ENCODE measurements at regions not wholly inside any gene's neighbourhood (a gene's known extent, or its start where the extent isn't known, plus 50 kb on each side); places are given as distances from the start of the nearest gene placed in this dataset.
"Not testable (repeated sequence)": the region's sequence is repeated elsewhere in the genome, so short reads cannot be mapped to it uniquely, and the experiment has no call there.

- DNase-seq: no peak
These were observed 294.2 kb downstream of the ZNF248 start for GRCh38 chr10:37563107-37563714.

- no peak for DNase-seq
These were observed 304.5 kb downstream of the ZNF248 start for GRCh38 chr10:37552881-37553280.

- no peak for DNase-seq
These were observed 308.4 kb downstream of the ZNF248 start for GRCh38 chr10:37549054-37549453.

DNA sequence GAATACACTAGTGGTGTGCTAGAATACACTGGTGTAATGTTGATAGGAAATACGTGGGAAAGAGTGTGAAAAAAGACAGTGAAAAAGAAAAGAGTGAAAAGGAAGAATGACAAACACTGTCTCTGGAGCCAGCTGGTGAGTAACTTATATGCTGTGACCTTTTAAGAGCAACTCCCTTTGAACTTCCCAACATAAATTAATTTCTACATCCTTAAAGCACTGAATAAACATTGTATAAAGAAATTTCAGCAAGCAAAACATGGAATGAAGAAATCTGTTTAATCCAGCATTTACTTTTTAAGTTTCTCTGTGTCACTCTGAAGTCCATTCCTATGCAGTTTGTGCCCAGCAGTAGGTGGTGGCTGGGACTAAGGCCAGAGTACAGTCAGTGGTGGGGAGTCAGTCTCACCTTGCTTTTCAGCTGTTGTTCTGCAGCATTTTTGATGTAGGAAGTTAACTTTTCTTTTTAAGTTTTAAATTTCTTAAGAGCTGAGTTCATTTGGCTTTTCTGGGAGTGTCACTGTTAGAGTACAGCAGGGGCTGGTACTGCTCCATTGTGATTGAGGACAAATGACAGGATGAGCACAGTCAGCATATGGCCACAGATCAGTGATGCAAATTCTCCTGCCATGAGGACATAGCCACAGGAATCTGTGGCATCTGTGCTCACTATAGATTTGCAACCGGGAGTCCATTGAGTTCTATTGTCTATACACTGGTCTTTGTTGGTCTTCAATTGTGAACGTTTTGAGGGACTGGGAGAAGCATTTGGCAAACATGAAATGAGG lies 321.8 kb downstream of the ZNF248 start:
- DNase-seq: no peak

DNA sequence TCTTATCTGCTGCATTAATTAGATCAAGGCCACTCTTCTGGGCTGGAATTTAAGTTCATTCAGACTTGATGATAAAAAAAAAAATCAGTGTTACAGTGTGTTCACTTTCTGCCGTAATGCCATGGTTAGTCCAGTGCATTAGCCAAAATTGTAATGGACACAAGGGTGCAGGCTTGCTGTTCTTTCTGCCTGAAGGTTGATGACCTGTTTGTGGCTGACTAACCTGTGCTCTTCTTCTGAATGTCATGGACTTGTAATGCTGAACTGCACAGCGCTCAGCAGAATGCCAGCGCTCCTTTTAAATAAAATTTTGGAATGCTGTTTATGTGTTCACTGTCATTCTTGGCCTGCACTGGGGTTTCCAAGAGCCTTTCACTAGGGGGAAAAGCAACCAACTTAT lies 323.2 kb downstream of the ZNF248 start:
- DNase-seq: no peak

- DNase-seq: not testable (repeated sequence)
These were observed 332.0 kb downstream of the ZNF248 start for GRCh38 chr10:37525410-37525809.

- no peak for DNase-seq
These were observed 336.9 kb downstream of the ZNF248 start for GRCh38 chr10:37520488-37520887.

- not testable (repeated sequence) for DNase-seq
These were observed 346.9 kb downstream of the ZNF248 start for GRCh38 chr10:37510520-37510919.

GRCh38 chr10:37496061-37496460 lies 361.3 kb downstream of the ZNF248 start:
- no peak for DNase-seq

- DNase-seq: no peak
These were observed 362.0 kb downstream of the ZNF248 start for GRCh38 chr10:37495415-37495814.

- DNase-seq: not testable (repeated sequence)
These were observed 364.1 kb downstream of the ZNF248 start for GRCh38 chr10:37493185-37493796.

GRCh38 chr10:37490266-37490665 lies 364.9 kb downstream of the ANKRD30A start:
- DNase-seq: no peak

DNA sequence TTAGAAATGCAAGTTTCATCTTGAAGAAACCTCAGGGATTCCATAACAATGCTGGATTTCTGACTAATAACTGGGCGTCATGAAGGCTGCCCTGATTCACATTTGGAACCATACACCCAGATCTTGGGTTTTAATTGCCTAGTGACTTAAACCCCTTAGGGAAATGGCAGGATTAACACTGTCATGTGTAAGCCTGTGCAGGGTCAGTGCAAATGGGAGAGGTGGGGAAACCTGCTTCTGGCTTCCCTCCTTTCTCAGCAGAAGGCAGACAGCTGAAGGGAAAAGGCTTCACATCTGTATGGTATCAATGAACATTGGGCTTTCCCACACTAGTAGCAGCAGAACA lies 364.2 kb downstream of the ANKRD30A start:
- DNase-seq: no peak

- DNase-seq: no peak
These were observed 363.6 kb downstream of the ANKRD30A start for GRCh38 chr10:37488792-37489657.

- not testable (repeated sequence) for DNase-seq
These were observed 355.2 kb downstream of the ANKRD30A start for GRCh38 chr10:37480596-37480995.

GRCh38 chr10:37479469-37479868 lies 354.1 kb downstream of the ANKRD30A start:
- no peak for DNase-seq

- no peak for DNase-seq
These were observed 353.0 kb downstream of the ANKRD30A start for GRCh38 chr10:37478381-37478780.

GRCh38 chr10:37476285-37476684 lies 350.9 kb downstream of the ANKRD30A start:
- no peak for DNase-seq

DNA sequence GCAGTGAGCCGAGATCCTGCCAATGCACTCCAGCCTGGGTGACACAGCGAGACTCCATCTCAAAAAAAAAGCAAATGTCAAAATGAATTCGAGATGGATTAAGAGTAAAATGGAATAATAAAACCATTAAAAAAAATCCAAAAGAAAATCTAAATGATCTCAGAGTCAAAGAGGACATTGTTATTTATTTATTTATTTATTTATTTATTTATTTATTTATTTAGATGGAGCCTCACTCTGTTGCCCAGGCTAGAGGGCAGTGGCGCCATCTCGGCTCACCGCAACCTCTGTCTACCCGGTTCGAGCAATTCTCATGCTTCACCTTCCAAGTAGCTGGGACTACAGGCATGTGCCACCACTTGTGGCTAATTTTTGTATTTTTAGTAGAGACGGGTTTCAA lies 349.2 kb downstream of the ANKRD30A start:
- no peak for DNase-seq

GRCh38 chr10:37473906-37474305 lies 348.5 kb downstream of the ANKRD30A start:
- DNase-seq: no peak

GRCh38 chr10:37467246-37467645 lies 341.8 kb downstream of the ANKRD30A start:
- no peak for DNase-seq

DNA sequence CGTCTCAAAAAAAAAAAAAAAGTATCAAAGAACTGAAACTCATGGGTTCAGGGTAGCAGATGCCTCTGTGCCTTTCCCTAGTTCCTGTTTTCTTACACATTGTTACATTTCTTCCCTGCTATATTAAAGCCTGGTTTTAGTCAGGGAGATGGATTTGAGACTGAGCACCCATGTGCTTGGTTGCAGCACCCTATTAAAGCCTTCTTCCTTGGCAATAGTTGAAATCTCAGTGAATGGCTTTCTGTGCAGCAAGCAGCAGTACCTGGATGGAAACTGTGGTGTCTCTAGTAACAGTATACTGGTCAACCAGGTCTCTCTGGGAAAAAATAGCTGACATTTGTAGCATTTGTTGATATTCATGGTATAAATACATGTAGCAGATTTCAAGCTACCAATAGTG lies 331.1 kb downstream of the ANKRD30A start:
- no peak for DNase-seq

DNA sequence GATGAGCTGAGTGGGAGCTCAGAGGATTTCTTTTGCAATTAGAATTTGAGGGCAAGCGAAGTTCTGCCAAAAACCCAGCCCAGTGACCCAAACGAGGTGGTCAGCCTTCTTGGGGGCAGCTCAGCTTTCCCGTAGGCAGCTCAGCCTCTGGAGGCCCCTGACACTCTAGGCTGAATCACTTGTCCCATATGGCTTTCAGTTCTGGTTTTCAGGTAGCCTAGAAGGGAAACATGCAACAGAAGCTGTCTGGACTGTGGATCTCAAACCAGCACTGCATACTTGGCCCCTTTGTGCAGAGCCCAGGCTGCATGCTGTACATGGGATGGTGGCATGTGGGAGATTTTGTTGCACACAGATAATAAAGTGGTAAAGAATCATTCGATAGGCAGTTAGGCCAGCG lies 322.8 kb downstream of the ANKRD30A start:
- DNase-seq: no peak

Measured in EL (cell line).